Endothelial cell of hepatic sinusoid (primary cell): ENCODE measurements at regions not wholly inside any gene's neighbourhood (a gene's known extent, or its start where the extent isn't known, plus 50 kb on each side); places are given as distances from the start of the nearest gene placed in this dataset.
"Not testable (repeated sequence)": the region's sequence is repeated elsewhere in the genome, so short reads cannot be mapped to it uniquely, and the experiment has no call there.

Experiments used
- in situ Hi-C: cut with HindIII; loops from 2 replicates; pipeline ENCODE4 v1.10.0; 2017; ENCODE audit warnings: low sequenced_read_pairs

DNA sequence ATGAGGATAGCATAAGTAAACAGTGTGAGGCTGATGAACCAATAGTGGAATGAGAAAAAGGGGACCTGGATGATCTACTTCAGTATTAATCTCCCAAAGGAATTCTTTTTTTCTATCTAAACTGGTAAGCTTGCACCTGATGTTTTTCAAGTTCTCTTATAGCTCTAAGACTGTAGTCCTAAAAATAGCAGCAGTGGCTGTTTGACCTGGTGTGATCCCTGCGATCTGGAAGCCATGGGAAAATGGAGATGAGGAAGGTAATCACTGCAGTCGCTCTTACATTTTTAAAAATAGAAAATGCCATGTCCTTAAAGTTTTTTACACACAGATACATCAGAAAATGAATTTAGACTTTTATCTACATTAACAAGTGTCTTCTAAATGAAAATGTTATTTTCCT is 926.4 kb upstream of the SLC35B3 start:
- in situ Hi-C loops: no loop called here

DNA sequence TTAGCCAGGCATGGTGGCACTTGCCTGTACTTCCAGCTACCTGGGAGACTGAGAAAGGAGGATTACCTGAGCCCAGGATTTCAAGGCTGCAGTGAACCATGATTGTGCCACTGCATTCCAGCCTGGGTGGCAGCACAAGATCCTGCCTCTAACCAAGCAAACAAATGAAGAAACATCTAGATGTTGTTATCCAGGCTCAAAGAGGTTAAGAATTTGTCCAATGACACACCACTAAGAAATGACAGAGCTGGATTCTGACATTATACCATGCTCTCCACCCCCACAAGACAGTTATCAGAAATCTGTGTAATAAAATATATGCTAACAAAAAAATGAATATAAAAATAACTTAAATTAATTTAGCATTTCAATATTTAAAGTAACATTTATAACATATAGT is 925.5 kb upstream of the SLC35B3 start:
- in situ Hi-C loops: no loop called here

DNA sequence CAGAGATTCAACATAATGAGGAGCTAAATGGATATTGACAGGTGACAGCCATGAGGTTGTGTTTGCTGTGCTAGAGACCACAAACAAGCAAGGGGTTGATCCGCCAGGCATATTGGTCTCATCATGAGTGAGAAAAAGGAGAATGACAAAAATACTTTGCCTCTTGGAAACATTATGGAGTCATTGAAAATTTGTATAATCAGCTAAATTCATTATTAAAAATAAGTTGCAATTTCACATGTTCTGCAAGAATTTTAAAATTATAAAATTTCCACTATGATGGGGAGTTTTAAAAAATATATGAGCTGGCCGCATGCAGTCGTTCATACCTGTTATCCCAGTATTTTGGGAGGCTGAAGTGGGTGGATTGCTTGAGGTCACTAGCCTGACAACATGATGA is 912.3 kb upstream of the SLC35B3 start:
- in situ Hi-C loops: no loop called here

DNA sequence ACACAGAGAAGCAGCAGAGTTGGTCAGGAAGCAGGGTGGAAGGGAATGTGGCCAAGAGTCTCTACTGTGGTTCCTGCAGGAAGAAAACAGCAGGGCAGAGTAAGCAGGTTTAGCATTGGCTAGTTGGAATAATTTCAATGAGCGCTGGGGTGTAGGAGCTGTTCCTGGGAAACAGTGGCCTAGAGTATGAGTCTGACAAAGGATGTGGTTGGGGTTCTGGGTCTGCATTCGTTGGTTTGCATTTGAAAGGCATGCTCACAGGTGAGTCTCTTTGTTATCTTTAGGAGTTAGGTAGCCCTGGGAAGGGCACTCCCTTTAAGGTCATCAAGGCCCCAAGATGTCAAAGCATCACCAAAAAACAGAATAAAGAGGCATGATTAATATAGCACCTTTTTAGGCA is 911.6 kb upstream of the SLC35B3 start:
- in situ Hi-C loops: no loop called here

DNA sequence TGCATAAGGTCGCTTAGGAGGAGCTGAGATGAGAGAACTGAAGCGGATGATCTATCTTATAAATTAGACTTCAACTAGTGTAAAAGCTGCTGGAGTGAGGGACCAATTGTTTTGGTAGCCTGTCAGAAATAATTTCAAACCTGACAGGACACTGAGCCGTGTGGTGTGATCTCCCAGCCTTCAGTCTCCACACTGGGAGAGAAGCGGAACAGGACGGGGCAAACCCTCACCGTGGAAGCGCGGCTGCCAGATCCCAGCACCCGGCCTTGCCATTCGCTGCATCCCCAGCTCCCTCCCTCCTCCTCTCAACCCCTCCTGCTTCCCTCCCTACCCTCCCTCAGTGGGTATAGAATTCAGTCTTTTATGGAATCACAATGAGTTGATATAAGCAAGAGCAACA is 900.1 kb upstream of the SLC35B3 start:
- in situ Hi-C loops: no loop called here

DNA sequence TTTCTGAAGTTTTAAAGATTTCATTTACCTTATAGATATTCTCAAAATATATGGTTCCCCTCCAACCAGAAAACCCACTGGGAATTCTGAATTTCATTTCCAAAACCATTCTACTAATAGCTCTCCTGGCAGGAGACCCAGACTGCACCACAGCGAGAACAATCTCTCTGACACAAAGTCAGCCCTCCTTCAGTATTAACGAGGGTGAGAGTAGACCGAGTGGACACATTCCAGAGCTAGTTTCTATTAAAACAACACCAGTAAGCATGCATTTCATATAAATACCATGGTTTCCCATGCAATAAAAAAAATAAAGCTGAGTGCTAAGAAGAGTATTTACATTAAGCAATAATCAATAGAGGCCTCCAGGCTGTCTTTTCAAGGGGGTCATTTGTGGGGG is 899.6 kb upstream of the SLC35B3 start:
- in situ Hi-C loops: no loop called here

DNA sequence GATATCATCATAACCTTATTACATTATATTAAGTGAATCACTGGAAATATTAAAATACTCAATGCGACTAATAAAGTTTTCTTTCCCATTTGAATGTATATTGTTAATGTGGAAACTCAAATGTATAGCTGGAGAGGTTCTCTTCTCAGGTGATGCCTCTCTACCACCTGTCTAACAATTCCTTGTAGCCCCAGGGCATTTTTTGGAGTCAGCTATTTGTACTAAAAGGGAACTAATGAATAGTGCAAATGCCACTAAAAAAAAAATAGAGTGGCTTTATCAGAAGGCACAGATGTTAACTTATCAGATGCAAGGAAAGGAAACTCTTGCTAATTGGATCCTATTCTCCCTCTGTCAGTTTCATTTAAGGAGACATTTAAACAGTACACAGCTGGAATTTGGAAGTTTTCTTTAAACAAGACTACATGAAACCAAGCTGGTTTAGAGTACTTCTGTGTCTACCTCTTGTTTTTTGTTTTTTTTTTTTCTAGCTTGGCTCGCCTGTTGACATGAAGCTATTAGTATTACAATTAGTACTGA is 897.0 kb upstream of the SLC35B3 start:
- in situ Hi-C loops: no loop called here

DNA sequence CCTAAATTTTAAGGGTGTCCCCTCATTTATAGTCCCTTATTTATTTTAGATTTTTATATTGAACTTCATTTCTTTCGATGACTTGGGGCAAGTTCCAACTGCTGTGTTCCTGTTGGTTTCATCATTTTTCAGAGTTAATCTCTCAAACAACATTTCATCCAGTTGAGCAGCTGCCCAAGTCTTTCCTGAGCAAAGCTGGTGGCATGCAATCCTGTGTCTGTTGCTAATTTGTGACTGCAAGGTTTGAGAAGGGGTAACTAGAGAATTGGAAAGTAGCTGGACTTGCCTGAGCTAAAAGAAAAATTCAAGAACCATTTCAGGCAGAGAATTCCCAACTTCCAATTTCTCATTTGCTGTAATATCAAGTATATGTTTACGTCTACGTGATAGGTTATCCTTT is 881.5 kb upstream of the SLC35B3 start:
- in situ Hi-C loops: no loop called here

DNA sequence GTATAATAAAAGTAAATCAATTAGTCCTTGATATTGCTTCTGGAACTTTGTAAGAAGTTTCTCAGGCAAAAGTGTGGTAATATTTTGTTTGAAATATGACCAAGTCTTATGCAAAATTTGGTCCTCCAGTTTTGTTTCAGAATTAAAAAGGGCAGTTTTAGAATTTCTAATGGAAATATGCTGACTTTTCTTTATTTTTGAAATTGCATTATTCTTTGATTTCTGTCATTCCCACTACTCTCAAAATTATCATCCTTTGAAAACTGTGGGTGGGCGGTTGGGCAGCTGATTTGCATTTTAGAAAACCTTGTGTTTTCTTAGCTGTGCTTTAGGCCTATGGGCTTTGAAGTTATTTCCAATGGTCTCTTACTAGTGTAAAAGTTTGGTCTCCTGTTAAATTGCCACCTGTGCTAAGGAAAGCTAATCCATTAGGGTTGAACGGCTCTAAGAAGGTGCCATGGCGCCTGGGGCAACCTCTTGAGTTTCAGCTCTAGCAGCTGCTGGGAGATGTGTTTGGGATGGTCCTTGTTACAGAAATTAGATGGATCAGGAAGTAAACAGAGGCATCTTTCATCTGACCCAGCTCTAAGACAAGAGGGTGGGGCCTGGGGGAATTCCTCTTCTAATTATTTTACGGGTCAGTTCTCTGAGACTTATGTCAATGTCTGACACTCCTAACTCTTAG is 880.8 kb upstream of the SLC35B3 start:
- in situ Hi-C loops: no loop called here

DNA sequence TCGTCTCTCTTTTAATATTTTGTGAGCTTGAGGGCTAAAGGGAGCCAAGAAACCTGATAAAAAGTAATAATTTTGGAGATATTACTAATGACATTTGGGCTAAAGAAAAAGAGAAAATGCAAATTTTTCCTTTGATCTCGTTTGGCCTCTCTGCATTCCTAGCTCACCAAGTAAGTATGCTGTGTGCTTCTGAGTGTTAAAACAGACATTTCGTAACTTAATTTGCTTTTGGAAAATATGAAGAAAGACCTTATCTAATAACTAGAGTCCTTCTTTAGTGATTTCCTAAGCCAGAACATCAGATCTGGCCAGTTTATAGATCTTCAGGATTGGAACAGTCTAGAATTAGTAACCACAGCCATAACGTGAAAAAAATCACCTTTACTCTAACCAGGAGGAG is 872.9 kb upstream of the SLC35B3 start:
- in situ Hi-C loops: no loop called here

DNA sequence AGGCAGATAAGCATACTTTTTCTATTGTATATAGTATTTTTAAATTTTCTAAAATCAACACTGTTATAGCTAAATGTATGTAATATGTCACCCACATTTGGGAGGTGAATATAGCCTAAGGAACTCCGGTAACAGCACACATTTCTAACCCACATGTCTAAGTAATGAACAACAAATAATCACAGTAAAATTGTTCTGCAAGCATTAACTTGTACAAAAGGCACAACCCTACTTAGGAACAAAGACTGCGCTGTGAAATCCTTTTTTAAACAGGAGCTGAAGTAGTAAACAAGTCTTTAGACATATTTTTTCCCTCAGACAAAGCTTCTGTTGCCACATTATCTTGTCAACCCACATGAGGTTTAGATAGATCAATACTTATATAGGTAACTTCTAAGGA is 872.4 kb upstream of the SLC35B3 start:
- in situ Hi-C loops: no loop called here

DNA sequence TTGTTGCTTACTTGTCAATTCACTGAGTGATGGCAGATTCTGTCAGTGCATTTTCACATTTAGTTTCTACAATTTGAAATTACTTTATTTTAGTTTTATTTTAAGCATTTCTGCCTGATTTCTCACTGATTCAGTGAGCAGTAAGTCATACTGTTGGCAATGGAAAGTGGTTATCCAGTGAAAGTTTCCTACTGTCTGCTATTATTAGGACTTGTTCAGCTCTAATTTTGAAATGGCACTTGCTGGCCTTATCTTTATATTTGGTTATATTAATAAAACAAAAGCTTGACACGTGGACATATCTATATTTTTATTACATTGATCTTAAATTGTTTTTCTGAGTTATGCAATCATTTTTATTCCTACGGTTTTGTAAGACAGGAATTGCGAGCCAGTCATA is 871.8 kb upstream of the SLC35B3 start:
- in situ Hi-C loops: no loop called here

DNA sequence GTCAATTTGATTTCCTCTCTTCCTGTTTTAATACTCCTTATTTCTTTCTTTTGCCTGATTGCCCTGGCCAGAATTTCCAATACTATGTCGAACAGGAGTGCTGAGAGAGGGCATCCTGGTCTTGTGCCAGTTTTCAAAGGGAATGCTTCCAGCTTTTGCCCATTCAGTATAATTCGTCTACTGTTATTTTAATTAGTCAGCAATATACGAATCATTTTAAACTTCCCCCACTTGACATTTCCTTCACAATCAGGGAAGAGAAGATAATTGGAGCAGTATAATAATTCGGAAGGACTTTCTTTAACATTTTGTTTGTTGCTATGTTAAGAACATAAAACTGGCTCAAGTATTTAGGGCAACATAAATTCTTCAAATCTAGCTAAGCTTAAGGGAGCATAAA is 860.3 kb upstream of the SLC35B3 start:
- in situ Hi-C loops: no loop called here

DNA sequence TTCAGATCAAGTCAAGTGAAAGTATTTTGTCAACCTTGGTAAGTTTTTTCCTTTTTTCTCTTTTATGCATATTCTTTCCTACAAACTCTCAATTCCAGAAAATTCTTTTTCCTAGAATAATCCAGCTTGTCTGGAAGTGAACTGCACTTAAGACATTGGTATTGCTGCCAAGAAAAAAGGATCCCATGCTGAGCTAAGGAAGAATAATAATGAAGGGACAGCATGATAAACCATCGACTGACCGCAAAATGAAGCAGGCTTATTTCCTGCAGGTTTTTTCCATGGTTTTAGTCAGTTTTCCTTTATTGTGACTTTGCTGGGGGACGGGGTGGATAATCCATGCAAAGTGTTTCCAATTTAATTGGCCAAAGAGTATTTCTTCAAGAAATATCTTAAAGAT is 857.6 kb upstream of the SLC35B3 start:
- in situ Hi-C loops: no loop called here

DNA sequence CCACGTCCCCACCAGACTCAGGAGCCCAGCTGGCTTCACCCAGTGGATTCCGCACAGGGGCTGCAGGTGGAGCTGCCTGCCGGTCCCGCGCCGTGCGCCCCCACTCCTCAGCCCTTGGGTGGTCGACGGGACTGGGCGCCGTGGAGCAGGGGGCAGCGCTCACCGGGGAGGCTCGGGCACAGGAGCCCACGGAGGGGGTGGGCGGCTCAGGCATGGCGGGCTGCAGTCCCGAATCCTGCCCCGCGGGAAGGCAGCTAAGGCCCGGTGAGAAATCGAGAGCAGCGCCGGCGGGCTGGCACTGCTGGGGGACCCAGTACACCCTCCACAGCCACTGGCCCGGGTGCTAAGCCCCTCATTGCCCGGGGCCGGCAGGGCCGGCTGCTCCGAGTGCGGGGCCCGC is 855.0 kb upstream of the SLC35B3 start:
- in situ Hi-C loops: not testable (repeated sequence)

DNA sequence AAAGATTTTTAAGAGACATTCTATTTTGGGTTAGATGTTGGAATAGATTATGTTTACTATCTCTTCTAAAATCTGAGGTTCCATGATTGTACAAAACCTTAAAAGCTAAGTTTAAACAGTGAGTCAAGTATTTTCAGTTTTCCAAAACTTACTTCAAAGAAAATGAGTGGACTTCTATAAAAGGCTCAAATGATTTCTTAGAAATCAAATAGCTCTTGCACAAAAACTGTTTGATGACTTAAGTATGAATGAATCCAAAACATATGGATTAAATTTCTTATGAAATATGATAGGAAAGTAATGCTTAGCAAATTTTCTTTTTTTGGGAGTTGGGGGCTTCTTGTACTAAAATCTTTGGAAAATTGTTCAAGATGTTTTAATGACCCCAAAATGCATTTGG is 837.3 kb upstream of the SLC35B3 start:
- in situ Hi-C loops: no loop called here

DNA sequence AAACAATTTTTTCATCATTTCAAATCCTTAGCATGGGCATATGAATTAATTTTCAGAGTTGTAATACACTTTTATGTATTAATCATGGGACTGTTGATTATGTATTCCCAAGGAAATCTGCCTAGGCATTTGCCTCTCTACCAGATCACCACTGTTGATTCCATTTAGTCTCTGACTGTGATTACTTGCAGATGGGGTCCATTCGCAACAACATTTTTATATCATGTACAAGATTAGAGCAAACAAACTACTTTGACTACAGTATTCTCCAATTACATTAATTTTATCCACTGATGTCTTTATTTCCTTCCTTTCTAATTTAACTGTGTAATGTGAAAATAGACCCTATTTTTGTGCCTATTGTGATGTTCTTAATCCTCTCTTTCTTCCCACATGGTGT is 831.4 kb upstream of the SLC35B3 start:
- in situ Hi-C loops: no loop called here

DNA sequence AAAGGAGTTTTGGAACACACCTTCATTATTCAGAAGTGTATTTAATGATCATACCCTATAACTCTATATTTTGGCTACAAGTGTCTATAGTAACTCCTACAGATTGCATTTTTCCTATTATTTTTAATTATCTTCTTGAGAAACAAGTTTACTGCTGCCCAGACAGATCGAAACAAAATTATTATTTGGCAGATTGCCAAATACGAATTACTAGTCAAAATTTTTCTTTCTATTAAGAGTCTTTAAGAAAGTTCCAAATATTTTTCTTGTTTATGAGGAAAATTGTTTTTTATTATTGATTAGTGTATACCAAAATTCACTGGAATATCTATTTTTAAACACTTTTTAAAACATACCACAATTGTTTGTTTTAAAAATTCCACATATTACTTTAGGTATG is 821.9 kb upstream of the SLC35B3 start:
- in situ Hi-C loops: no loop called here

DNA sequence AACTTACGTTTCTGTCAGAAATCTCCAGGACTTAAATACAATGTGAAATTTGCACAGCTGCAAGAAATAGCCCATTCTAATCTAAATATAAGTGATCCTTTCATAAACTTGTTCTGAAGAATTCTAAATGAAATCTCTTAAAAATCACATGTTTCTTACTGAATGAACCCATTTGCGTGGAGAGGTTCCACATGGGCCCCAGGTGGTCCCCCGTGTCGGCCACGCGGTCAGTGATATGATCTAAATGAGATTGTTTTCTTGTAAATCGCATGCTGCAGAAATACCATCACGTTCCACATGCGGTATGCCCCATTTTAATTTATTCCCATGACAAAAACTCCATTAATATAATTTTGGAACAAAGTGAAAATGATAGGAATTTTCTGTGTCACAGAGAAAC is 818.9 kb upstream of the SLC35B3 start:
- in situ Hi-C loops: no loop called here

DNA sequence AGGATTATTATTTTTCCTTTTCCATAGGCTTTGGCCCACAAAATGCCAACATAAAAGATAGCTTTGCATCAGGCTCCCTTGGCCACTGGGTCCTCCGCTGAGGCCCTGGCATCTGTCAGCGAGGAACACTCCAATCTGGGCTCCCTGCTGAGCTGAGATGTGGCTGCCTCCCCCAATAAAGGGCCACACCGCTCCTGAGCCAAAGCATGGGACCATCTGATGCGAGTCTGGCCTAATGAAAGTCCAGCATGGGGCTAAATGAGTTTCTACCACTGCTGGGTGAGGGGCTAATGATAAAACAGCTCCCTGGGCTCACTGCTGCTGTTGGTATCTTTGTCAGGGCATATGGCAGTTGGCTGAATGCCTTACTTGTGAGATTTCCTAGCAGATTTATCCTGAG is 817.5 kb upstream of the SLC35B3 start:
- in situ Hi-C loops: no loop called here

DNA sequence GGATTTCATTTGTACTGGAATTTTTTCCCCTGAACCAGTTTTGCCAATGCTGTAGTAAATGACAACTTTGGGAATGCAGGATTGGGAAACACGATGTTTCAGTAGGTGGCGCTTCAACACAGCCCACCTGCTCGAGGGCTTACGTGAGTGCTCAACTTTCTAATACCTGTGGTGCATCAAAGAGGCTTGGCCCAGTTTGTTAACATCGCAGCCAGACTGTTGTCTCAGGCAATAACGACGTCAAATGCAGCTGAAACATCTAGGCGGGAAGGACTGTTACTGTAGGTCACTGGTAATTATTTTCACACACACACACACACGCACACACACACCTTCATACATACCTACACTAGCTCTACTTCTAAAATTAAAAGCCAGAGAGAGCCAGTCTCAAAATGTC is 815.5 kb upstream of the SLC35B3 start:
- in situ Hi-C loops: no loop called here

DNA sequence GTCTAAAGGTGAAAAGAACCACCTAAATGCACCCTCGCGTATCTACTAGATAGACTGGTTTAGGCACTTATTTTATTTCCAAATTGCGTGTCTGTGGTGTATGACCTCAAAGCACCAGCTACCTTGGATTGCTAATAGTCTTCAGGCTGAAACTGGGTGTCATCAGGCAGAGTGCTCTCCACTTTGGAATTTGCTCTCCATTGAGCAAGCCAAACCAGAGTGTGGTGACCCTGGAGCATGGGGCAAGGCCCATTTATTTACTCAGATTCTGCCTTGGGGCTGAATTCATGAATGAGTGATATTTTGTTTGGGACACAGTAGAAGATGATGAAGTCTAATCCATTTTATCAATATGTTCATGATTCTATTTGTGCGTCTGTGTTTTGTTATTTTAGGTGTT is 812.8 kb upstream of the SLC35B3 start:
- in situ Hi-C loops: no loop called here

DNA sequence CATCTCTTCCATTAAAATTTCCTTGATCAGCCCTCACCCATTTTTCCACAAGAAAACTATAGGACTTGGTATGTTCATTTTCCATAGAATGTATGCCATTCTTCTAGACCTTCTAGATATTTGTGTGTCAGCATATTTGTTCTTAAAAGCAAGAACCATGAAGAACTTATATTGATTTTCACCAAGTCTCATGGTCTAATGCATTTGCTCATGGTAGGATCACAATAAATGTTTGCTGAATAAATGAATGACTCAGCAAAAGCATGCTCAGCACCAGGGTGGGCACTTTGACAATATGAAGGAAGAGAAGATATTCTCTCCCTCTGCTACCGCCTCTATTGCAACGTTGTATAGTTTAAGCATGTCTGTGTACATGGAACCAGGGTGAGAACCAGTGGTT is 805.5 kb upstream of the SLC35B3 start:
- in situ Hi-C loops: no loop called here
